HEK293 (cell line): ENCODE measurements at regions not wholly inside any gene's neighbourhood (a gene's known extent, or its start where the extent isn't known, plus 50 kb on each side); places are given as distances from the start of the nearest gene placed in this dataset.

Experiments used
- CTCF ChIA-PET: fragments of 350-600 bp; formaldehyde crosslinking; extraction: SDS; loops from one replicate; lab custom pipeline; 2021; ENCODE audit warnings: antibody characterized with exemption; lab: Yijun Ruan, JAX
- POLR2A ChIA-PET: fragments of 300-600 bp; formaldehyde crosslinking; extraction: SDS; loops from one replicate; lab custom pipeline; 2020; ENCODE audit warnings: antibody characterized with exemption, inconsistent platforms; lab: Yijun Ruan, JAX
- H3K27ac ChIP-seq: fragments of 200-500 bp; sonication (Bioruptor generic); 2 replicates; pipeline ENCODE4 v1.5.1; 2014; ENCODE audit warnings: low read depth, low read length, control low read depth, inconsistent platforms; ENCODE audit errors: extremely low read depth
- H3K36me3 ChIP-seq, 2 experiments: fragments of 200-500 bp in 1 of 2; sonication (Bioruptor generic) in 1 of 2; 1 replicate in 1 of 2; 2 replicates in 1 of 2; pipeline ENCODE4 v1.5.1; 2014 to 2017; ENCODE audit warnings: inconsistent platforms in 2 of 2, low read length in 2 of 2; ENCODE audit not compliant: control insufficient read depth in 2 of 2, insufficient read depth in 1 of 2
- H3K4me1 ChIP-seq: fragments of 200-500 bp; sonication (Bioruptor generic); 2 replicates; pipeline ENCODE4 v1.5.1; 2014; ENCODE audit warnings: mild to moderate bottlenecking, low read length, inconsistent platforms; ENCODE audit not compliant: control insufficient read depth, insufficient read depth
- H3K4me3 ChIP-seq: 2 replicates; pipeline ENCODE4 v1.5.1; 2011; ENCODE audit warnings: low read depth, mild to moderate bottlenecking, control low read depth, low read length, moderate library complexity
- H3K9me3 ChIP-seq: fragments of 200-500 bp; sonication (Bioruptor generic); 2 replicates; pipeline ENCODE4 v1.5.1; 2014; ENCODE audit warnings: low read depth, low read length, inconsistent platforms; ENCODE audit not compliant: control insufficient read depth, insufficient read depth
- HOXA7 ChIP-seq: sonication (generic); formaldehyde crosslinking; IDR thresholded peaks from 2 replicates; pipeline ENCODE4 v1.8.1; 2022; ENCODE audit warnings: missing genetic modification reagents, borderline replicate concordance
- KLF16 ChIP-seq: fragments of 450-650 bp; formaldehyde crosslinking; IDR thresholded peaks from 2 replicates; pipeline ENCODE4 v1.5.1; 2017; ENCODE audit warnings: missing biosample characterization, missing genetic modification characterization
- OSR2 ChIP-seq: fragments of 450-650 bp; formaldehyde crosslinking; IDR thresholded peaks from 2 replicates; pipeline ENCODE4 v1.5.1; 2016; ENCODE audit warnings: missing biosample characterization, missing genetic modification characterization
- SP7 ChIP-seq: fragments of 450-650 bp; formaldehyde crosslinking; IDR thresholded peaks from 2 replicates; pipeline ENCODE4 v1.5.1; 2016; ENCODE audit warnings: missing biosample characterization, missing genetic modification characterization
- YY1 ChIP-seq: fragments of 450-650 bp; formaldehyde crosslinking; IDR thresholded peaks from 2 replicates; pipeline ENCODE4 v1.5.1; 2018; ENCODE audit warnings: missing biosample characterization, missing genetic modification characterization
- ZBTB20 ChIP-seq: fragments of 450-650 bp; formaldehyde crosslinking; IDR thresholded peaks from 2 replicates; pipeline ENCODE4 v1.5.1; 2016; ENCODE audit warnings: missing biosample characterization, missing genetic modification characterization
- ZFHX2 ChIP-seq: fragments of 450-650 bp; formaldehyde crosslinking; conservative IDR thresholded peaks from 2 replicates; pipeline ENCODE4 v1.5.1; 2016; ENCODE audit warnings: missing biosample characterization, missing genetic modification characterization
- ZNF121 ChIP-seq: fragments of 450-650 bp; formaldehyde crosslinking; IDR thresholded peaks from 2 replicates; pipeline ENCODE4 v1.5.1; 2016; ENCODE audit warnings: missing biosample characterization, missing genetic modification characterization
- ZNF16 ChIP-seq: fragments of 450-650 bp; formaldehyde crosslinking; IDR thresholded peaks from 2 replicates; pipeline ENCODE4 v1.5.1; 2016; ENCODE audit warnings: low read depth, missing biosample characterization, missing genetic modification characterization
- ZNF214 ChIP-seq: fragments of 450-650 bp; formaldehyde crosslinking; IDR thresholded peaks from 2 replicates; pipeline ENCODE4 v1.5.1; 2017; ENCODE audit warnings: missing biosample characterization, mild to moderate bottlenecking, missing genetic modification characterization, borderline replicate concordance
- ZNF350 ChIP-seq: fragments of 450-650 bp; formaldehyde crosslinking; IDR thresholded peaks from 2 replicates; pipeline ENCODE4 v1.5.0; 2017; ENCODE audit warnings: missing biosample characterization, mild to moderate bottlenecking, missing genetic modification characterization
- ZNF510 ChIP-seq: fragments of 450-650 bp; formaldehyde crosslinking; IDR thresholded peaks from 2 replicates; pipeline ENCODE4 v1.5.1; 2018; ENCODE audit warnings: mild to moderate bottlenecking, missing genetic modification characterization, missing biosample characterization; ENCODE audit not compliant: insufficient replicate concordance
- ZNF624 ChIP-seq: fragments of 450-650 bp; formaldehyde crosslinking; IDR thresholded peaks from 2 replicates; pipeline ENCODE4 v1.5.1; 2017; ENCODE audit warnings: missing biosample characterization, missing genetic modification characterization
- ZNF629 ChIP-seq: fragments of 450-650 bp; formaldehyde crosslinking; IDR thresholded peaks from 2 replicates; pipeline ENCODE4 v1.5.1; 2017; ENCODE audit warnings: missing biosample characterization, missing genetic modification characterization
- ZNF701 ChIP-seq: fragments of 450-650 bp; formaldehyde crosslinking; IDR thresholded peaks from 2 replicates; pipeline ENCODE4 v1.5.1; 2016; ENCODE audit warnings: missing biosample characterization, missing genetic modification characterization
- ZSCAN16 ChIP-seq: fragments of 450-650 bp; formaldehyde crosslinking; IDR thresholded peaks from 2 replicates; pipeline ENCODE4 v1.5.1; 2016; ENCODE audit warnings: missing biosample characterization, missing genetic modification characterization
- TF ChIP-seq, protein P1 (sequence below): fragments of 450-650 bp; formaldehyde crosslinking; IDR thresholded peaks from 2 replicates; pipeline ENCODE4 v1.5.1; 2016; ENCODE audit warnings: missing biosample characterization, missing genetic modification characterization
- TF ChIP-seq, protein P2 (sequence below): fragments of 450-650 bp; formaldehyde crosslinking; IDR thresholded peaks from 2 replicates; pipeline ENCODE4 v1.5.1; 2016; ENCODE audit warnings: missing biosample characterization, missing genetic modification characterization, borderline replicate concordance
- TF ChIP-seq, protein P3 (sequence below): IDR thresholded peaks from 2 replicates; pipeline ENCODE4 v1.6.1; 2011; ENCODE audit warnings: mild to moderate bottlenecking, low read depth, low read length, borderline replicate concordance

DNA sequence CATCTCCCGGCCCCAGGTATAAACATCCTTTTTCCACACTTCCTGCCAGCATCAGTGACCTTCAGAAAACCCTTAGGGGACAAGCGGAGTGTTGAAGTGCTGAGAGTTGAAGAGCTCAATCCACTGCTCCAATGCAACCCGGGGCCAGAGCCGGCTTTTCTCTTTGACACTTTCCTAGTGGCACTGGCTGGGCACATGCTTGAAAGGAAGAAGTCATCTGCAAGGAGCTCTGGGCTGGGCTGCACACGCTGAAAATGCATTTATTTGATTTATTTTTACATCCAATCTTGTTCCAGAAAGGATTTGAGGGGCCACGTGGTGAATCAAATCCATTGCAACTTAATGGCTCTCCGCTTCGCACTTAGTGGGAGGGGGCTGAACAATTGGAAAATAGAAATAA lies 229.0 kb upstream of the DIO3 start:
- POLR2A ChIA-PET, result no interaction called here
- no peaks in the 10 kb centered on the region for H3K9me3 ChIP-seq
- CTCF ChIA-PET, result no interaction called here
- no peak overlapping the region for H3K27ac ChIP-seq
- no peak overlapping the region for H3K4me3 ChIP-seq
- no peak for TF ChIP-seq ZNF701 (tag by site-specific recombination)
- TF ChIP-seq, protein P1, sequence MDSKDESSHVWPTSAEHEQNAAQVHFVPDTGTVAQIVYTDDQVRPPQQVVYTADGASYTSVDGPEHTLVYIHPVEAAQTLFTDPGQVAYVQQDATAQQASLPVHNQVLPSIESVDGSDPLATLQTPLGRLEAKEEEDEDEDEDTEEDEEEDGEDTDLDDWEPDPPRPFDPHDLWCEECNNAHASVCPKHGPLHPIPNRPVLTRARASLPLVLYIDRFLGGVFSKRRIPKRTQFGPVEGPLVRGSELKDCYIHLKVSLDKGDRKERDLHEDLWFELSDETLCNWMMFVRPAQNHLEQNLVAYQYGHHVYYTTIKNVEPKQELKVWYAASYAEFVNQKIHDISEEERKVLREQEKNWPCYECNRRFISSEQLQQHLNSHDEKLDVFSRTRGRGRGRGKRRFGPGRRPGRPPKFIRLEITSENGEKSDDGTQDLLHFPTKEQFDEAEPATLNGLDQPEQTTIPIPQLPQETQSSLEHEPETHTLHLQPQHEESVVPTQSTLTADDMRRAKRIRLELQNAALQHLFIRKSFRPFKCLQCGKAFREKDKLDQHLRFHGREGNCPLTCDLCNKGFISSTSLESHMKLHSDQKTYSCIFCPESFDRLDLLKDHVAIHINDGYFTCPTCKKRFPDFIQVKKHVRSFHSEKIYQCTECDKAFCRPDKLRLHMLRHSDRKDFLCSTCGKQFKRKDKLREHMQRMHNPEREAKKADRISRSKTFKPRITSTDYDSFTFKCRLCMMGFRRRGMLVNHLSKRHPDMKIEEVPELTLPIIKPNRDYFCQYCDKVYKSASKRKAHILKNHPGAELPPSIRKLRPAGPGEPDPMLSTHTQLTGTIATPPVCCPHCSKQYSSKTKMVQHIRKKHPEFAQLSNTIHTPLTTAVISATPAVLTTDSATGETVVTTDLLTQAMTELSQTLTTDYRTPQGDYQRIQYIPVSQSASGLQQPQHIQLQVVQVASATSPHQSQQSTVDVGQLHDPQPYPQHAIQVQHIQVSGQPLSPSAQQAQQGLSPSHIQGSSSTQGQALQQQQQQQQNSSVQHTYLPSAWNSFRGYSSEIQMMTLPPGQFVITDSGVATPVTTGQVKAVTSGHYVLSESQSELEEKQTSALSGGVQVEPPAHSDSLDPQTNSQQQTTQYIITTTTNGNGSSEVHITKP (tag by site-specific recombination), result no peak
- TF ChIP-seq, protein P2, sequence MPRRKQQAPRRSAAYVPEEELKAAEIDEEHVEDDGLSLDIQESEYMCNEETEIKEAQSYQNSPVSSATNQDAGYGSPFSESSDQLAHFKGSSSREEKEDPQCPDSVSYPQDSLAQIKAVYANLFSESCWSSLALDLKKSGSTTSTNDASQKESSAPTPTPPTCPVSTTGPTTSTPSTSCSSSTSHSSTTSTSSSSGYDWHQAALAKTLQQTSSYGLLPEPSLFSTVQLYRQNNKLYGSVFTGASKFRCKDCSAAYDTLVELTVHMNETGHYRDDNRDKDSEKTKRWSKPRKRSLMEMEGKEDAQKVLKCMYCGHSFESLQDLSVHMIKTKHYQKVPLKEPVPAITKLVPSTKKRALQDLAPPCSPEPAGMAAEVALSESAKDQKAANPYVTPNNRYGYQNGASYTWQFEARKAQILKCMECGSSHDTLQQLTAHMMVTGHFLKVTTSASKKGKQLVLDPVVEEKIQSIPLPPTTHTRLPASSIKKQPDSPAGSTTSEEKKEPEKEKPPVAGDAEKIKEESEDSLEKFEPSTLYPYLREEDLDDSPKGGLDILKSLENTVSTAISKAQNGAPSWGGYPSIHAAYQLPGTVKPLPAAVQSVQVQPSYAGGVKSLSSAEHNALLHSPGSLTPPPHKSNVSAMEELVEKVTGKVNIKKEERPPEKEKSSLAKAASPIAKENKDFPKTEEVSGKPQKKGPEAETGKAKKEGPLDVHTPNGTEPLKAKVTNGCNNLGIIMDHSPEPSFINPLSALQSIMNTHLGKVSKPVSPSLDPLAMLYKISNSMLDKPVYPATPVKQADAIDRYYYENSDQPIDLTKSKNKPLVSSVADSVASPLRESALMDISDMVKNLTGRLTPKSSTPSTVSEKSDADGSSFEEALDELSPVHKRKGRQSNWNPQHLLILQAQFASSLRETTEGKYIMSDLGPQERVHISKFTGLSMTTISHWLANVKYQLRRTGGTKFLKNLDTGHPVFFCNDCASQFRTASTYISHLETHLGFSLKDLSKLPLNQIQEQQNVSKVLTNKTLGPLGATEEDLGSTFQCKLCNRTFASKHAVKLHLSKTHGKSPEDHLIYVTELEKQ (tag by site-specific recombination), result no peak
- no peak for TF ChIP-seq ZNF510 (tag by site-specific recombination)
- TF ChIP-seq ZNF624 (tag by site-specific recombination), result no peak
- TF ChIP-seq ZNF214, result no peak
- no peak for TF ChIP-seq SP7 (tag by site-specific recombination)
- TF ChIP-seq ZNF16, result no peak
- no peak for TF ChIP-seq HOXA7
- TF ChIP-seq ZSCAN16 (tag by site-specific recombination), result no peak
- no peak for TF ChIP-seq ZFHX2 (tag by site-specific recombination)
- TF ChIP-seq OSR2 (tag by site-specific recombination), result no peak
- no peak for TF ChIP-seq YY1
- TF ChIP-seq, protein P3, sequence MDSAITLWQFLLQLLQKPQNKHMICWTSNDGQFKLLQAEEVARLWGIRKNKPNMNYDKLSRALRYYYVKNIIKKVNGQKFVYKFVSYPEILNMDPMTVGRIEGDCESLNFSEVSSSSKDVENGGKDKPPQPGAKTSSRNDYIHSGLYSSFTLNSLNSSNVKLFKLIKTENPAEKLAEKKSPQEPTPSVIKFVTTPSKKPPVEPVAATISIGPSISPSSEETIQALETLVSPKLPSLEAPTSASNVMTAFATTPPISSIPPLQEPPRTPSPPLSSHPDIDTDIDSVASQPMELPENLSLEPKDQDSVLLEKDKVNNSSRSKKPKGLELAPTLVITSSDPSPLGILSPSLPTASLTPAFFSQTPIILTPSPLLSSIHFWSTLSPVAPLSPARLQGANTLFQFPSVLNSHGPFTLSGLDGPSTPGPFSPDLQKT, result no peak
- TF ChIP-seq ZNF629, result no peak
- TF ChIP-seq KLF16 (tag by site-specific recombination), result no peak
- no peak for TF ChIP-seq ZBTB20 (tag by site-specific recombination)
- no peak for TF ChIP-seq ZNF350 (tag by site-specific recombination)
- no peak for TF ChIP-seq ZNF121
- no peaks in the 10 kb centered on the region for H3K36me3 ChIP-seq
- no peaks in the 10 kb centered on the region for H3K4me1 ChIP-seq
